ENCODE measurements at regions not wholly inside any gene's neighbourhood (a gene's known extent, or its start where the extent isn't known, plus 50 kb on each side); places are given as distances from the start of the nearest gene placed in this dataset.
"Not testable (repeated sequence)": the region's sequence is repeated elsewhere in the genome, so short reads cannot be mapped to it uniquely, and the experiment has no call there.

GRCh38 chr1:60802884-60803283 lies 279.5 kb upstream of the NFIA start:
- no peak for TF ChIP-seq CTCF (IDR thresholded peaks at IDR 0.05; ENCODE audit: extremely low read depth, missing control alignments)
- DNase-seq (ENCODE audit: low spot score) = no peak

- DNase-seq (ENCODE audit: low spot score) = no peak
Observed at GRCh38 chr1:60797351-60797750, 285.0 kb upstream of the NFIA start.

GRCh38 chr1:60791226-60791625 lies 291.1 kb upstream of the NFIA start:
- no peak for DNase-seq (ENCODE audit: low spot score)
- TF ChIP-seq CTCF (IDR thresholded peaks at IDR 0.05; ENCODE audit: extremely low read depth, missing control alignments) = no peak

More at GRCh38 chr1:60797351-60797750, 285.0 kb upstream of the NFIA start:
- TF ChIP-seq CTCF (IDR thresholded peaks at IDR 0.05; ENCODE audit: extremely low read depth, missing control alignments) = no peak

- DNase-seq (ENCODE audit: low spot score) = not testable (repeated sequence)
Observed at GRCh38 chr1:60773099-60773498, 309.3 kb upstream of the NFIA start.

- no peak for DNase-seq (ENCODE audit: low spot score)
- TF ChIP-seq CTCF (IDR thresholded peaks at IDR 0.05; ENCODE audit: extremely low read depth, missing control alignments) = no peak
Observed at GRCh38 chr1:60769082-60769481, 313.3 kb upstream of the NFIA start.

- TF ChIP-seq CTCF (IDR thresholded peaks at IDR 0.05; ENCODE audit: extremely low read depth, missing control alignments) = peak; percentile 32
Observed at GRCh38 chr1:60765204-60765603, 317.2 kb upstream of the NFIA start.

GRCh38 chr1:60764489-60764888 lies 317.9 kb upstream of the NFIA start:
- DNase-seq (ENCODE audit: low spot score) = no peak
- TF ChIP-seq CTCF (IDR thresholded peaks at IDR 0.05; ENCODE audit: extremely low read depth, missing control alignments) = no peak

More at GRCh38 chr1:60765204-60765603, 317.2 kb upstream of the NFIA start:
- DNase-seq (ENCODE audit: low spot score) = no peak

- no peak for DNase-seq (ENCODE audit: low spot score)
- TF ChIP-seq CTCF (IDR thresholded peaks at IDR 0.05; ENCODE audit: extremely low read depth, missing control alignments) = no peak
Observed at GRCh38 chr1:60763741-60764140, 318.6 kb upstream of the NFIA start.
